Retinal pigment epithelial cell (primary cell): ENCODE measurements at regions not wholly inside any gene's neighbourhood (a gene's known extent, or its start where the extent isn't known, plus 50 kb on each side); places are given as distances from the start of the nearest gene placed in this dataset.
A peak's percentile ranks its signal among the peaks of the same experiment; 100 is the strongest.

Source experiments
- DNase-seq: peaks from one replicate; pipeline ENCODE4 v3.0.0-alpha.2; 2010; ENCODE audit warnings: low read depth
- H3K4me3 ChIP-seq: 2 replicates; pipeline ENCODE4 v1.5.1; 2011; ENCODE audit warnings: mild to moderate bottlenecking, low read length, control low read depth, moderate library complexity
- CTCF ChIP-seq: conservative IDR thresholded peaks from 2 replicates; pipeline ENCODE4 v1.5.1; 2011; ENCODE audit warnings: low read depth, low read length, control low read depth, inconsistent platforms

GRCh38 chr1:241412646-241413045 is 55.6 kb upstream of the RGS7 start:
- DNase-seq: no peak
- H3K4me3 ChIP-seq: no peak overlapping the region
- TF ChIP-seq CTCF: no peak

- no peak for DNase-seq
- TF ChIP-seq CTCF: no peak
- H3K4me3 ChIP-seq: no peak overlapping the region
These were observed 54.9 kb upstream of the RGS7 start for GRCh38 chr1:241411776-241412338.

- DNase-seq: no peak
- no peak overlapping the region for H3K4me3 ChIP-seq
These were observed 54.2 kb upstream of the RGS7 start for GRCh38 chr1:241411056-241411775.

GRCh38 chr1:241408170-241408569 is 51.2 kb upstream of the RGS7 start:
- peak; percentile 36 for TF ChIP-seq CTCF
- no peak overlapping the region for H3K4me3 ChIP-seq
- no peak for DNase-seq

More at GRCh38 chr1:241411056-241411775, 54.2 kb upstream of the RGS7 start:
- TF ChIP-seq CTCF: no peak
